ENCODE measurements at regions not wholly inside any gene's neighbourhood (a gene's known extent, or its start where the extent isn't known, plus 50 kb on each side); places are given as distances from the start of the nearest gene placed in this dataset.

GRCh38 chr20:12566596-12566995 lies 442.2 kb upstream of the SPTLC3 start:
- Histone ChIP-seq H3K9me3 (no peaks in the 10 kb centered on the region), H3K36me3 (no peaks in the 10 kb centered on the region), H3K4me3 (no peak overlapping the region), H3K27me3 (no peaks in the 10 kb centered on the region), H3K27ac (no peak overlapping the region), H3K4me1 (no peaks in the 10 kb centered on the region)
- ATAC-seq (ENCODE audit: low FRiP score in 2 of 2): no peak
- 79 to 92% methylated on average over 3 of the region's 3 CpGs for WGBS, 2 donors
- no peak for DNase-seq
- no peak for TF ChIP-seq POLR2AphosphoS5 (IDR thresholded peaks at IDR 0.05)
- no peak for TF ChIP-seq EP300 (IDR thresholded peaks at IDR 0.05)
- no peak for TF ChIP-seq POLR2A (IDR thresholded peaks at IDR 0.05)
- no peak for TF ChIP-seq CTCF (IDR thresholded peaks at IDR 0.05)

- no peak overlapping the region for H3K4me3 ChIP-seq
- H3K4me1 ChIP-seq: peaks cover 0 to 4% (median 0%) of the 10 kb centered on the region in 4 donors
- no peak overlapping the region for H3K27ac ChIP-seq
- no peaks in the 10 kb centered on the region for H3K9me3 ChIP-seq
- 16 to 23% methylated on average over 1 of the region's 1 CpG for WGBS, 2 donors
- DNase-seq (no peak), ATAC-seq (ENCODE audit: low FRiP score in 2 of 2) (no peak)
- no peaks in the 10 kb centered on the region for H3K27me3 ChIP-seq
- no peak for TF ChIP-seq EP300 (IDR thresholded peaks at IDR 0.05)
- TF ChIP-seq CTCF (IDR thresholded peaks at IDR 0.05): no peak
- TF ChIP-seq POLR2A (IDR thresholded peaks at IDR 0.05): no peak
- TF ChIP-seq POLR2AphosphoS5 (IDR thresholded peaks at IDR 0.05): no peak
- no peaks in the 10 kb centered on the region for H3K36me3 ChIP-seq
Observed at GRCh38 chr20:12570371-12570770, 438.4 kb upstream of the SPTLC3 start.

GRCh38 chr20:12573442-12573841 lies 435.3 kb upstream of the SPTLC3 start:
- no peak overlapping the region for H3K27ac ChIP-seq
- WGBS, 2 donors: 65% methylated on average over 4 of the region's 4 CpGs
- ATAC-seq (ENCODE audit: low FRiP score in 2 of 2) (no peak), DNase-seq (no peak)
- TF ChIP-seq POLR2AphosphoS5 (IDR thresholded peaks at IDR 0.05): no peak
- TF ChIP-seq EP300 (IDR thresholded peaks at IDR 0.05): no peak
- no peak for TF ChIP-seq CTCF (IDR thresholded peaks at IDR 0.05)
- TF ChIP-seq POLR2A (IDR thresholded peaks at IDR 0.05): no peak
- no peaks in the 10 kb centered on the region for H3K36me3 ChIP-seq
- H3K27me3 ChIP-seq: no peaks in the 10 kb centered on the region
- no peaks in the 10 kb centered on the region for H3K9me3 ChIP-seq
- peaks cover 0 to 4% (median 0%) of the 10 kb centered on the region in 4 donors for H3K4me1 ChIP-seq
- H3K4me3 ChIP-seq: no peak overlapping the region

- 66 to 72% methylated on average over 4 of the region's 4 CpGs for WGBS, 2 donors
- H3K9me3 ChIP-seq: no peaks in the 10 kb centered on the region
- no peaks in the 10 kb centered on the region for H3K36me3 ChIP-seq
- no peaks in the 10 kb centered on the region for H3K27me3 ChIP-seq
- TF ChIP-seq EP300 (IDR thresholded peaks at IDR 0.05) (peak in 1 of 4 donors; percentile 29), CTCF (IDR thresholded peaks at IDR 0.05) (no peak), POLR2AphosphoS5 (IDR thresholded peaks at IDR 0.05) (peak; percentile 75 to 85), POLR2A (IDR thresholded peaks at IDR 0.05) (no peak)
- peaks cover 0 to 4% (median 0%) of the 10 kb centered on the region in 4 donors for H3K4me1 ChIP-seq
- peak; percentile 70 to 83 for ATAC-seq (ENCODE audit: low FRiP score in 2 of 2)
- H3K27ac ChIP-seq: peak overlapping the region in 2 of 4 donors; percentile 19
- no peak overlapping the region for H3K4me3 ChIP-seq
- DNase-seq: peak in 1 of 2 donors; percentile 62
Observed at GRCh38 chr20:12575352-12576095, 433.2 kb upstream of the SPTLC3 start.

GRCh38 chr20:12577213-12577612 lies 431.6 kb upstream of the SPTLC3 start:
- WGBS, 2 donors: 68 to 84% methylated on average over 1 of the region's 1 CpG

More at GRCh38 chr20:12577213-12577612, 431.6 kb upstream of the SPTLC3 start:
- no peak for TF ChIP-seq POLR2A (IDR thresholded peaks at IDR 0.05)
- no peak for TF ChIP-seq POLR2AphosphoS5 (IDR thresholded peaks at IDR 0.05)
- TF ChIP-seq CTCF (IDR thresholded peaks at IDR 0.05): no peak
- TF ChIP-seq EP300 (IDR thresholded peaks at IDR 0.05): no peak
- Histone ChIP-seq H3K36me3 (no peaks in the 10 kb centered on the region), H3K27me3 (no peaks in the 10 kb centered on the region), H3K4me1 (peaks cover 0 to 4% (median 0%) of the 10 kb centered on the region in 4 donors), H3K9me3 (no peaks in the 10 kb centered on the region), H3K4me3 (no peak overlapping the region), H3K27ac (no peak overlapping the region)
- ATAC-seq (ENCODE audit: low FRiP score in 2 of 2): no peak
- no peak for DNase-seq

Data from upper lobe of left lung (tissue), 6 donors.